Activated CD8-positive, alpha-beta memory T cell treated with anti-CD3 and anti-CD28 coated beads, Interleukin-2, amount 10 ng/mL, durations not matched to agents 7 days and 5 days (primary cell): ENCODE measurements at regions not wholly inside any gene's neighbourhood (a gene's known extent, or its start where the extent isn't known, plus 50 kb on each side); places are given as distances from the start of the nearest gene placed in this dataset.
"Not testable (repeated sequence)": the region's sequence is repeated elsewhere in the genome, so short reads cannot be mapped to it uniquely, and the experiment has no call there.

Source experiments
- ATAC-seq: fragments of 150-1000 bp; cut with Tn5 transposase; one replicate; pipeline ENCODE4 v1.10.0; 2021; ENCODE audit warnings: moderate library complexity
- CTCF ChIA-PET: fragments of 350-600 bp; sonication (Branson Sonifier 250); formaldehyde crosslinking; loops from one replicate; lab custom pipeline; 2021; ENCODE audit warnings: antibody characterized with exemption; lab: Charles Lee
- DNase-seq: peaks from one replicate; pipeline ENCODE4 v3.0.0-alpha.2; 2020
- H3K27ac Mint-ChIP-seq: one replicate; pipeline ENCODE4 v1.8.0; 2021; ENCODE audit warnings: mild to moderate bottlenecking, mixed read lengths
- H3K27me3 Mint-ChIP-seq: one replicate; pipeline ENCODE4 v1.8.0; 2021; ENCODE audit warnings: mixed read lengths
- H3K36me3 Mint-ChIP-seq: one replicate; pipeline ENCODE4 v1.8.0; 2021; ENCODE audit warnings: mild to moderate bottlenecking, mixed read lengths
- H3K4me1 Mint-ChIP-seq: one replicate; pipeline ENCODE4 v1.8.0; 2021; ENCODE audit warnings: mixed read lengths
- H3K4me3 Mint-ChIP-seq: one replicate; pipeline ENCODE4 v1.8.0; 2021; ENCODE audit warnings: mild to moderate bottlenecking, moderate library complexity, mixed read lengths
- H3K9me3 Mint-ChIP-seq: one replicate; pipeline ENCODE4 v1.8.0; 2022; ENCODE audit warnings: low read depth, mixed read lengths

- H3K36me3 Mint-ChIP-seq, H3K27ac Mint-ChIP-seq, H3K4me3 Mint-ChIP-seq, DNase-seq, H3K4me1 Mint-ChIP-seq, CTCF ChIA-PET, ATAC-seq, H3K9me3 Mint-ChIP-seq: not testable (repeated sequence)
- peaks cover 10% of the 10 kb centered on the region for H3K27me3 Mint-ChIP-seq
Measured at GRCh38 chr16:82275349-82275748, 105.3 kb upstream of the MPHOSPH6 start.

- H3K27ac Mint-ChIP-seq = no peak overlapping the region
- CTCF ChIA-PET = no interaction called here
- ATAC-seq = no peak
Measured at GRCh38 chr16:82271636-82272035, 101.6 kb upstream of the MPHOSPH6 start.

GRCh38 chr16:82267675-82268074 is 97.7 kb upstream of the MPHOSPH6 start:
- ATAC-seq, DNase-seq, H3K9me3 Mint-ChIP-seq, CTCF ChIA-PET, H3K4me1 Mint-ChIP-seq, H3K36me3 Mint-ChIP-seq, H3K27ac Mint-ChIP-seq, H3K4me3 Mint-ChIP-seq: not testable (repeated sequence)
- H3K27me3 Mint-ChIP-seq = peaks cover 26% of the 10 kb centered on the region

More at GRCh38 chr16:82271636-82272035, 101.6 kb upstream of the MPHOSPH6 start:
- Mint-ChIP-seq H3K36me3 (no peaks in the 10 kb centered on the region), H3K27me3 (peaks cover 11% of the 10 kb centered on the region), H3K4me1 (no peaks in the 10 kb centered on the region), H3K4me3 (no peak overlapping the region), H3K9me3 (no peaks in the 10 kb centered on the region)
- DNase-seq = no peak

GRCh38 chr16:82265809-82266208 is 95.8 kb upstream of the MPHOSPH6 start:
- no peak for DNase-seq
- H3K9me3 Mint-ChIP-seq = peaks cover 3% of the 10 kb centered on the region
- no peak overlapping the region for H3K27ac Mint-ChIP-seq
- no peaks in the 10 kb centered on the region for H3K36me3 Mint-ChIP-seq
- H3K4me1 Mint-ChIP-seq = peaks cover 3% of the 10 kb centered on the region
- ATAC-seq = no peak
- no peak overlapping the region for H3K4me3 Mint-ChIP-seq
- CTCF ChIA-PET = interaction anchor here (4.4 kb wide), 1 partner anchor 191 kb away, joined by 29 read pairs; no protein-coding TSS in a partner anchor
- peaks cover 20% of the 10 kb centered on the region for H3K27me3 Mint-ChIP-seq

- no peak for DNase-seq
- peaks cover 20% of the 10 kb centered on the region for H3K27me3 Mint-ChIP-seq
- no peak overlapping the region for H3K27ac Mint-ChIP-seq
- H3K36me3 Mint-ChIP-seq = peaks cover 1% of the 10 kb centered on the region
- peaks cover 3% of the 10 kb centered on the region for H3K4me1 Mint-ChIP-seq
- H3K9me3 Mint-ChIP-seq = peaks cover 8% of the 10 kb centered on the region
- ATAC-seq = no peak
- H3K4me3 Mint-ChIP-seq = no peak overlapping the region
- CTCF ChIA-PET = interaction anchor here (0.6 to 4.4 kb wide), 11 partner anchors 8 to 1255 kb away, joined by 3 to 29 read pairs (median 4); no protein-coding TSS in a partner anchor
Measured at GRCh38 chr16:82264756-82265155, 94.7 kb upstream of the MPHOSPH6 start.

GRCh38 chr16:82263521-82264143 is 93.6 kb upstream of the MPHOSPH6 start:
- H3K27me3 Mint-ChIP-seq = peaks cover 20% of the 10 kb centered on the region
- H3K4me1 Mint-ChIP-seq = peaks cover 3% of the 10 kb centered on the region
- CTCF ChIA-PET = interaction anchor here (0.6 to 4.4 kb wide), 18 partner anchors 9 to 1254 kb away, joined by 3 to 29 read pairs (median 4); no protein-coding TSS in a partner anchor
- peaks cover 1% of the 10 kb centered on the region for H3K36me3 Mint-ChIP-seq
- H3K4me3 Mint-ChIP-seq = no peak overlapping the region
- ATAC-seq = peak; percentile 70
- peaks cover 8% of the 10 kb centered on the region for H3K9me3 Mint-ChIP-seq
- no peak overlapping the region for H3K27ac Mint-ChIP-seq
- DNase-seq = peak; percentile 64

- H3K36me3 Mint-ChIP-seq = peaks cover 1% of the 10 kb centered on the region
- no peak overlapping the region for H3K27ac Mint-ChIP-seq
- H3K27me3 Mint-ChIP-seq = peaks cover 16% of the 10 kb centered on the region
- CTCF ChIA-PET = interaction anchor here (0.9 to 4.4 kb wide), 4 partner anchors 82 to 377 kb away, joined by 3 to 29 read pairs (median 4); no protein-coding TSS in a partner anchor
- ATAC-seq (no peak), DNase-seq (no peak)
- peaks cover 8% of the 10 kb centered on the region for H3K9me3 Mint-ChIP-seq
- H3K4me1 Mint-ChIP-seq = peaks cover 3% of the 10 kb centered on the region
- H3K4me3 Mint-ChIP-seq = no peak overlapping the region
Measured at GRCh38 chr16:82262244-82262643, 92.2 kb upstream of the MPHOSPH6 start.

- H3K27me3 Mint-ChIP-seq = peaks cover 6% of the 10 kb centered on the region
- CTCF ChIA-PET = no interaction called here
- ATAC-seq (no peak), DNase-seq (no peak)
- peaks cover 8% of the 10 kb centered on the region for H3K9me3 Mint-ChIP-seq
- H3K4me1 Mint-ChIP-seq = no peaks in the 10 kb centered on the region
- H3K36me3 Mint-ChIP-seq = peaks cover 1% of the 10 kb centered on the region
- H3K27ac Mint-ChIP-seq = no peak overlapping the region
- no peak overlapping the region for H3K4me3 Mint-ChIP-seq
Measured at GRCh38 chr16:82260212-82260795, 90.3 kb upstream of the MPHOSPH6 start.

- Mint-ChIP-seq H3K9me3 (peaks cover 8% of the 10 kb centered on the region), H3K27me3 (peaks cover 6% of the 10 kb centered on the region), H3K36me3 (peaks cover 1% of the 10 kb centered on the region), H3K4me3 (no peak overlapping the region), H3K4me1 (no peaks in the 10 kb centered on the region), H3K27ac (no peak overlapping the region)
- no peak for DNase-seq
- ATAC-seq = no peak
- CTCF ChIA-PET = no interaction called here
Measured at GRCh38 chr16:82259731-82260130, 89.7 kb upstream of the MPHOSPH6 start.

GRCh38 chr16:82257990-82258389 is 88.0 kb upstream of the MPHOSPH6 start:
- no peak for DNase-seq
- Mint-ChIP-seq H3K4me1 (peaks cover 2% of the 10 kb centered on the region), H3K27ac (no peak overlapping the region), H3K4me3 (no peak overlapping the region), H3K36me3 (peaks cover 1% of the 10 kb centered on the region), H3K9me3 (peaks cover 8% of the 10 kb centered on the region), H3K27me3 (peaks cover 7% of the 10 kb centered on the region)
- CTCF ChIA-PET = no interaction called here
- no peak for ATAC-seq

GRCh38 chr16:82252582-82252981 is 82.6 kb upstream of the MPHOSPH6 start:
- H3K27ac Mint-ChIP-seq = no peak overlapping the region
- no peak overlapping the region for H3K4me3 Mint-ChIP-seq
- CTCF ChIA-PET = no interaction called here
- DNase-seq = no peak
- peaks cover 12% of the 10 kb centered on the region for H3K27me3 Mint-ChIP-seq
- H3K36me3 Mint-ChIP-seq = no peaks in the 10 kb centered on the region
- no peaks in the 10 kb centered on the region for H3K9me3 Mint-ChIP-seq
- H3K4me1 Mint-ChIP-seq = peaks cover 6% of the 10 kb centered on the region
- ATAC-seq = no peak

- Mint-ChIP-seq H3K4me3 (no peak overlapping the region), H3K9me3 (no peaks in the 10 kb centered on the region), H3K4me1 (peaks cover 6% of the 10 kb centered on the region), H3K27me3 (peaks cover 9% of the 10 kb centered on the region), H3K36me3 (no peaks in the 10 kb centered on the region), H3K27ac (no peak overlapping the region)
- no peak for DNase-seq
- CTCF ChIA-PET = interaction anchor here (2.9 kb wide), 1 partner anchor 15 kb away, joined by 8 read pairs; no protein-coding TSS in a partner anchor
- no peak for ATAC-seq
Measured at GRCh38 chr16:82248677-82249076, 78.7 kb upstream of the MPHOSPH6 start.

- no peaks in the 10 kb centered on the region for H3K36me3 Mint-ChIP-seq
- CTCF ChIA-PET = no interaction called here
- no peak overlapping the region for H3K4me3 Mint-ChIP-seq
- ATAC-seq = no peak
- no peak for DNase-seq
- H3K4me1 Mint-ChIP-seq = peaks cover 6% of the 10 kb centered on the region
- no peak overlapping the region for H3K27ac Mint-ChIP-seq
- no peaks in the 10 kb centered on the region for H3K9me3 Mint-ChIP-seq
- H3K27me3 Mint-ChIP-seq = peaks cover 8% of the 10 kb centered on the region
Measured at GRCh38 chr16:82248012-82248656, 78.1 kb upstream of the MPHOSPH6 start.
